ENCODE measurements at regions not wholly inside any gene's neighbourhood (a gene's known extent, or its start where the extent isn't known, plus 50 kb on each side); places are given as distances from the start of the nearest gene placed in this dataset.

GRCh38 chr6:79377888-79378348 lies 143.4 kb upstream of the HMGN3 start (continued):
- TF ChIP-seq AFF1 (IDR thresholded peaks at IDR 0.05; ENCODE audit: low read depth in 1 of 2, partially characterized antibody in 2 of 2) (no peak), PKNOX1 (IDR thresholded peaks at IDR 0.05) (0 out of 2 replicates have a peak, but pooled peaks have one; percentile 11), TAF1 (IDR thresholded peaks at IDR 0.05; ENCODE audit: control insufficient read depth, extremely low read depth, insufficient read depth, low read length, severe bottlenecking) (no peak), KLF1 (tag; IDR thresholded peaks at IDR 0.05) (no peak), TAF15 (IDR thresholded peaks at IDR 0.05; ENCODE audit: low read depth, low read length) (no peak), TEAD4 (IDR thresholded peaks at IDR 0.05; ENCODE audit: low read length) (no peak), TEAD4 (CRISPR knock-in tag; IDR thresholded peaks at IDR 0.05; ENCODE audit: borderline replicate concordance) (no peak), MCM5 (IDR thresholded peaks at IDR 0.05; ENCODE audit: low read depth) (no peak), ILF3 (IDR thresholded peaks at IDR 0.05; ENCODE audit: borderline replicate concordance) (no peak), FOXJ2 (tag; IDR thresholded peaks at IDR 0.05) (no peak), HDAC8 (tag; IDR thresholded peaks at IDR 0.05) (no peak), NR2C2 (CRISPR knock-in tag; IDR thresholded peaks at IDR 0.05) (no peak), NR2C2 (tag; IDR thresholded peaks at IDR 0.05) (peak; percentile 72), POLR3G (IDR thresholded peaks at IDR 0.05; ENCODE audit: extremely low read depth, insufficient read length, insufficient replicate concordance) (no peak), POLR2A (conservative IDR thresholded peaks at IDR 0.05) (no peak), GTF2A2 (tag; IDR thresholded peaks at IDR 0.05) (no peak), WHSC1 (IDR thresholded peaks at IDR 0.05; ENCODE audit: low read length) (no peak), POLR3A (IDR thresholded peaks at IDR 0.05; ENCODE audit: borderline replicate concordance, extremely low read depth, insufficient read depth, insufficient read length) (no peak), TFE3 (CRISPR knock-in tag; IDR thresholded peaks at IDR 0.05) (no peak), ZEB2 (IDR thresholded peaks at IDR 0.05) (no peak), HMGXB4 (CRISPR knock-in tag; IDR thresholded peaks at IDR 0.05) (no peak)

Data from K562 (cell line).